CD14-positive monocyte (primary cell): ENCODE measurements at regions not wholly inside any gene's neighbourhood (a gene's known extent, or its start where the extent isn't known, plus 50 kb on each side); places are given as distances from the start of the nearest gene placed in this dataset.

Source experiments
- DNase-seq, 3 donors: peaks; one replicate each; pipeline ENCODE4 v3.0.0-alpha.2; 2011 to 2022
- H2AFZ ChIP-seq: 2 replicates; pipeline ENCODE4 v1.6.0; 2012; ENCODE audit warnings: mild to moderate bottlenecking, low read depth, low read length, inconsistent platforms; ENCODE audit not compliant: insufficient read depth, poor library complexity, severe bottlenecking
- H3K27ac ChIP-seq, 2 donors: 1 replicate in 1 of 2; 2 replicates in 1 of 2; pipeline ENCODE4 v1.5.1; 2012 to 2013; ENCODE audit warnings: low read length in 2 of 2, control low read depth in 1 of 2, inconsistent platforms in 1 of 2, low read depth in 1 of 2, mild to moderate bottlenecking in 1 of 2
- H3K27me3 ChIP-seq, 2 donors: one replicate each; pipeline versions ENCODE4 v1.6.0 to v1.6.1; 2011 to 2013; ENCODE audit warnings: low read length in 2 of 2; ENCODE audit not compliant: control insufficient read depth in 2 of 2, insufficient read depth in 2 of 2
- H3K36me3 ChIP-seq, 2 donors: replicated peaks in 1 of 2; 1 replicate in 1 of 2; 2 replicates in 1 of 2; pipeline versions ENCODE4 v1.5.1 to v1.6.1; 2012 to 2013; ENCODE audit warnings: low read length in 2 of 2, control low read depth in 1 of 2, inconsistent platforms in 1 of 2, mild to moderate bottlenecking in 1 of 2; ENCODE audit not compliant: insufficient read depth in 2 of 2, control insufficient read depth in 1 of 2
- H3K4me1 ChIP-seq, 2 donors: 1 replicate in 1 of 2; 2 replicates in 1 of 2; pipeline versions ENCODE4 v1.5.1 to v1.6.1; 2012 to 2013; ENCODE audit warnings: low read length in 2 of 2, control low read depth in 1 of 2, inconsistent platforms in 1 of 2, mild to moderate bottlenecking in 1 of 2, moderate library complexity in 1 of 2; ENCODE audit not compliant: insufficient read depth in 2 of 2, control insufficient read depth in 1 of 2
- H3K4me2 ChIP-seq: replicated peaks from 2 replicates; pipeline ENCODE3; 2012; ENCODE audit warnings: low read length, moderate library complexity, mild to moderate bottlenecking; ENCODE audit not compliant: poor library complexity, severe bottlenecking; ENCODE audit errors: extremely low read depth
- H3K4me3 ChIP-seq, 3 experiments: fragments of 200-600 bp in 1 of 3; sonication (generic) in 1 of 3; replicated peaks in 1 of 3; 1 replicate in 2 of 3; 2 replicates in 1 of 3; pipeline ENCODE4 v1.5.1; 2011 to 2013; ENCODE audit warnings: low read length in 3 of 3, mild to moderate bottlenecking in 3 of 3, control low read depth in 2 of 3, low read depth in 2 of 3, inconsistent platforms in 1 of 3, moderate library complexity in 1 of 3
- H3K79me2 ChIP-seq: 2 replicates; pipeline ENCODE4 v1.6.0; 2012; ENCODE audit warnings: mild to moderate bottlenecking, control low read depth, inconsistent platforms, low read length, moderate library complexity; ENCODE audit not compliant: insufficient read depth
- H3K9ac ChIP-seq: 2 replicates; pipeline ENCODE4 v1.6.0; 2017; ENCODE audit warnings: low read length, mild to moderate bottlenecking; ENCODE audit not compliant: insufficient read depth, poor library complexity, severe bottlenecking
- H3K9me3 ChIP-seq, 2 donors: replicated peaks in 1 of 2; 1 replicate in 1 of 2; 2 replicates in 1 of 2; pipeline versions ENCODE4 v1.5.1 to v1.6.1; 2012 to 2013; ENCODE audit warnings: low read length in 2 of 2, control low read depth in 1 of 2; ENCODE audit not compliant: control insufficient read depth in 1 of 2, insufficient read depth in 1 of 2
- H4K20me1 ChIP-seq: 2 replicates; pipeline ENCODE4 v1.6.0; 2012; ENCODE audit warnings: mild to moderate bottlenecking, low read length, control low read depth, moderate library complexity; ENCODE audit not compliant: insufficient read depth
- H3K27ac Mint-ChIP-seq, 7 donors: one replicate each; pipeline ENCODE4 v1.8.0; 2020; ENCODE audit warnings: mild to moderate bottlenecking in 7 of 7, mixed read lengths in 7 of 7, moderate library complexity in 6 of 7, inconsistent platforms in 2 of 7
- H3K27me3 Mint-ChIP-seq, 3 donors: one replicate each; pipeline ENCODE4 v1.8.0; 2021 to 2022; ENCODE audit warnings: low read depth in 3 of 3, mild to moderate bottlenecking in 3 of 3, mixed read lengths in 3 of 3, moderate library complexity in 3 of 3, inconsistent platforms in 1 of 3
- H3K36me3 Mint-ChIP-seq, 2 donors: one replicate each; pipeline ENCODE4 v1.8.0; 2020; ENCODE audit warnings: mixed read lengths in 2 of 2, inconsistent platforms in 1 of 2, mild to moderate bottlenecking in 1 of 2
- H3K4me1 Mint-ChIP-seq: one replicate; pipeline ENCODE4 v1.8.0; 2020; ENCODE audit warnings: mild to moderate bottlenecking, mixed read lengths
- H3K4me3 Mint-ChIP-seq, 2 donors: one replicate each; pipeline ENCODE4 v1.8.0; 2020; ENCODE audit warnings: mild to moderate bottlenecking in 2 of 2, mixed read lengths in 2 of 2, moderate library complexity in 1 of 2
- H3K9me3 Mint-ChIP-seq, 7 donors: one replicate each; pipeline ENCODE4 v1.8.0; 2020 to 2022; ENCODE audit warnings: mixed read lengths in 7 of 7, mild to moderate bottlenecking in 6 of 7, moderate library complexity in 6 of 7, inconsistent platforms in 2 of 7
- CTCF ChIP-seq: fragments of 200-600 bp; IDR thresholded peaks from one replicate; pipeline ENCODE4 v1.8.0; 2022; ENCODE audit warnings: antibody characterized with exemption, mild to moderate bottlenecking
- WGBS: methylation state at CpG from one replicate; pipeline ENCODE4 v1.1.5; 2013; ENCODE audit warnings: missing lambda C conversion rate; ENCODE audit not compliant: insufficient coverage; 5-methylcytosine and 5-hydroxymethylcytosine counted together
- intact Hi-C, 2 donors: fragments of 100-400 bp; cut with micrococcal nuclease; formaldehyde crosslinking; loops; one replicate each; pipeline versions ENCODE4 v1.15.0 to v1.15.1; 2023

- no peak overlapping the region for H2AFZ ChIP-seq
- H3K79me2 ChIP-seq, result no peaks in the 10 kb centered on the region
- Mint-ChIP-seq H3K27me3 (no peaks in the 10 kb centered on the region), H3K4me3 (no peak overlapping the region), H3K4me1 (no peaks in the 10 kb centered on the region), H3K9me3 (peaks cover 6 to 37% (median 18%) of the 10 kb centered on the region in 7 donors), H3K27ac (no peak overlapping the region), H3K36me3 (no peaks in the 10 kb centered on the region)
- no peaks in the 10 kb centered on the region for H3K4me1 ChIP-seq
- intact Hi-C loops, result no loop called here
- H3K9me3 ChIP-seq, result peaks cover 33 to 34% of the 10 kb centered on the region in 2 donors
- no peak overlapping the region for H3K27ac ChIP-seq
- H3K27me3 ChIP-seq, result no peaks in the 10 kb centered on the region
- no peak overlapping the region for H3K4me2 ChIP-seq
- no CpG with 5 or more reads among the region's 2 CpGs for WGBS
- no peak overlapping the region for H3K9ac ChIP-seq
- no peaks in the 10 kb centered on the region for H3K36me3 ChIP-seq
- TF ChIP-seq CTCF, result no peak
- DNase-seq, result no peak
- no peaks in the 10 kb centered on the region for H4K20me1 ChIP-seq
- H3K4me3 ChIP-seq, result no peak overlapping the region
Measured at GRCh38 chr7:67705850-67706249, 709.2 kb downstream of the TYW1 start.

DNA sequence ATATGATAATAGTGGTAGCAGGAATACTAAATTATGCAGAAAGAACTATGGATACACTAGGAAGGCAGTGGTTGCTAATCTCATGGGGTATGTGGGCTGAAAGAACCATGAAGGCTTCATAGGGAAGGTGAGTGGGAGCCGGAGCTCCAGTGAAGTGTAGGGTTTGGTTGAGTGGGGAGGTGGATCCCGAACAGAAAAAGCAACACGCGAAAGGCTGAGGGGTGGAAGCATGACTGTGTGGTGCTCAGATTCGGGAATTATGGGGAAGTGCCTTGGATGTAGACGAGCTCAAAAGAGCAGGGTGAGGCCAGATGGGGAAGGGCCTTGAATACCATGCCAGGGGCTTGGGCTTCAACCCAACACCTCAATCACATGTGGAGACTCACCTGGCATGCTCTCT is 715.1 kb downstream of the TYW1 start:
- no peak overlapping the region for H3K27ac Mint-ChIP-seq
- H3K4me3 Mint-ChIP-seq, result no peak overlapping the region
- DNase-seq, result no peak
- H3K9me3 Mint-ChIP-seq, result peaks cover 12 to 58% (median 18%) of the 10 kb centered on the region in 7 donors
- Histone ChIP-seq H3K79me2 (no peaks in the 10 kb centered on the region), H2AFZ (no peak overlapping the region), H4K20me1 (no peaks in the 10 kb centered on the region), H3K9me3 (peaks cover 47 to 51% of the 10 kb centered on the region in 2 donors), H3K4me1 (no peaks in the 10 kb centered on the region), H3K27ac (no peak overlapping the region), H3K4me2 (no peak overlapping the region), H3K9ac (no peak overlapping the region), H3K36me3 (no peaks in the 10 kb centered on the region), H3K27me3 (no peaks in the 10 kb centered on the region), H3K4me3 (no peak overlapping the region)
- H3K4me1 Mint-ChIP-seq, result no peaks in the 10 kb centered on the region
- peaks cover 0 to 1% (median 1%) of the 10 kb centered on the region in 3 donors for H3K27me3 Mint-ChIP-seq
- intact Hi-C loops, result no loop called here
- no peak for TF ChIP-seq CTCF
- WGBS, result 89% methylated on average over 4 of the region's 6 CpGs
- H3K36me3 Mint-ChIP-seq, result no peaks in the 10 kb centered on the region
